Caco-2 (cell line): ENCODE measurements at regions not wholly inside any gene's neighbourhood (a gene's known extent, or its start where the extent isn't known, plus 50 kb on each side); places are given as distances from the start of the nearest gene placed in this dataset.

Experiments
- BruUV-seq: library from RNA; stranded (reverse); fragments of 400-500 nt; replicated peaks from 2 replicates; lab custom pipeline; 2021; lab: Mats Ljungman, UMichigan
- CTCF ChIA-PET: fragments of 300-600 bp; sonication (Branson Sonifier 250); formaldehyde crosslinking; loops from one replicate; lab custom pipeline; 2022; ENCODE audit warnings: antibody characterized with exemption; lab: Charles Lee
- POLR2A ChIA-PET: fragments of 300-600 bp; sonication (Branson Sonifier 250); formaldehyde crosslinking; loops from one replicate; lab custom pipeline; 2022; ENCODE audit warnings: antibody characterized with exemption; lab: Charles Lee
- DNase-seq, 2 experiments: peaks; one replicate each; pipeline versions ENCODE4 v3.0.0 to v3.0.0-alpha.2; 2020 to 2022
- H3K27me3 ChIP-seq: replicated peaks from 2 replicates; pipeline ENCODE4 v1.6.0; 2011; ENCODE audit warnings: low read length; ENCODE audit not compliant: control insufficient read depth, insufficient read depth
- H3K36me3 ChIP-seq: 2 replicates; pipeline ENCODE4 v1.5.1; 2011; ENCODE audit warnings: low read length; ENCODE audit not compliant: control insufficient read depth, insufficient read depth
- H3K4me1 ChIP-seq: fragments of 250-450 bp; sonication (Bioruptor Pico); 2 replicates; pipeline ENCODE4 v1.5.1; 2020; ENCODE audit warnings: mild to moderate bottlenecking
- H3K4me3 ChIP-seq: 2 replicates; pipeline ENCODE4 v1.5.1; 2011; ENCODE audit warnings: low read depth, mild to moderate bottlenecking, control low read depth, low read length
- H3K9me3 ChIP-seq: fragments of 250-450 bp; sonication (Bioruptor Pico); 2 replicates; pipeline ENCODE4 v1.5.1; 2020; ENCODE audit warnings: mild to moderate bottlenecking, moderate library complexity
- H3K27ac Mint-ChIP-seq: one replicate; pipeline ENCODE4 v1.8.0; 2022; ENCODE audit warnings: mixed read lengths; ENCODE audit not compliant: unreplicated experiment
- H3K27me3 Mint-ChIP-seq: one replicate; pipeline ENCODE4 v1.8.0; 2022; ENCODE audit warnings: mixed read lengths; ENCODE audit not compliant: insufficient read depth, unreplicated experiment
- H3K36me3 Mint-ChIP-seq: one replicate; pipeline ENCODE4 v1.8.0; 2022; ENCODE audit warnings: mild to moderate bottlenecking, mixed read lengths; ENCODE audit not compliant: insufficient read depth, unreplicated experiment
- H3K4me1 Mint-ChIP-seq: one replicate; pipeline ENCODE4 v1.8.0; 2022; ENCODE audit warnings: low read depth, mixed read lengths; ENCODE audit not compliant: unreplicated experiment
- H3K4me3 Mint-ChIP-seq: one replicate; pipeline ENCODE4 v1.8.0; 2022; ENCODE audit warnings: mild to moderate bottlenecking, moderate library complexity, mixed read lengths; ENCODE audit not compliant: unreplicated experiment
- H3K9me3 Mint-ChIP-seq: one replicate; pipeline ENCODE4 v1.8.0; 2022; ENCODE audit warnings: mixed read lengths; ENCODE audit not compliant: unreplicated experiment
- CTCF ChIP-seq, 2 experiments: fragments of 200-600 bp in 1 of 2; IDR thresholded peaks; 1 replicate in 1 of 2; 2 replicates in 1 of 2; pipeline versions ENCODE4 v1.5.1 to v1.8.0; 2011 to 2022; ENCODE audit warnings: antibody characterized with exemption in 1 of 2, control low read depth in 1 of 2, inconsistent platforms in 1 of 2, low read depth in 1 of 2, low read length in 1 of 2, mild to moderate bottlenecking in 1 of 2, moderate library complexity in 1 of 2; ENCODE audit not compliant: insufficient read depth in 1 of 2, severe bottlenecking in 1 of 2, unreplicated experiment in 1 of 2
- intact Hi-C: fragments of 100-400 bp; cut with micrococcal nuclease; formaldehyde crosslinking; loops from one replicate; pipeline ENCODE4 v1.10.0; 2022; ENCODE audit not compliant: unreplicated experiment

GRCh38 chrX:127038065-127038464 is 218.5 kb downstream of the PRR32 start:
- intact Hi-C loops, result no loop called here
- H3K27me3 ChIP-seq, result no peaks in the 10 kb centered on the region
- no peaks in the 10 kb centered on the region for H3K9me3 Mint-ChIP-seq
- peak in 1 of 2 experiments; percentile 19 for TF ChIP-seq CTCF (IDR thresholded peaks at IDR 0.05; ENCODE audit: insufficient read depth in 1 of 2, low read depth in 1 of 2, low read length in 1 of 2, severe bottlenecking in 1 of 2, unreplicated experiment in 1 of 2)
- no peak for DNase-seq
- ChIA-PET POLR2A (no interaction called here), CTCF (interaction anchor here (1.1 kb wide), 1 partner anchor 268 kb away, joined by 6 read pairs; no protein-coding TSS in a partner anchor)
- H3K36me3 Mint-ChIP-seq, result no peaks in the 10 kb centered on the region
- no peaks in the 10 kb centered on the region for H3K4me1 ChIP-seq
- H3K4me1 Mint-ChIP-seq, result no peaks in the 10 kb centered on the region
- no peaks in the 10 kb centered on the region for H3K36me3 ChIP-seq
- H3K9me3 ChIP-seq, result no peaks in the 10 kb centered on the region
- no peaks in the 10 kb centered on the region for H3K27me3 Mint-ChIP-seq
- H3K27ac Mint-ChIP-seq, result no peak overlapping the region
- BruUV-seq, result no TSS peak
- no peak overlapping the region for H3K4me3 ChIP-seq
- no peak overlapping the region for H3K4me3 Mint-ChIP-seq

GRCh38 chrX:127057891-127058619 is 238.5 kb downstream of the PRR32 start:
- ChIA-PET CTCF (no interaction called here), POLR2A (no interaction called here)
- TF ChIP-seq CTCF (IDR thresholded peaks at IDR 0.05; ENCODE audit: insufficient read depth in 1 of 2, low read depth in 1 of 2, low read length in 1 of 2, severe bottlenecking in 1 of 2, unreplicated experiment in 1 of 2), result no peak
- no peaks in the 10 kb centered on the region for H3K9me3 Mint-ChIP-seq
- no peaks in the 10 kb centered on the region for H3K36me3 ChIP-seq
- no peak overlapping the region for H3K4me3 Mint-ChIP-seq
- intact Hi-C loops, result no loop called here
- H3K27ac Mint-ChIP-seq, result no peak overlapping the region
- no peaks in the 10 kb centered on the region for H3K36me3 Mint-ChIP-seq
- no peaks in the 10 kb centered on the region for H3K4me1 ChIP-seq
- no TSS peak for BruUV-seq
- no peak overlapping the region for H3K4me3 ChIP-seq
- no peaks in the 10 kb centered on the region for H3K27me3 Mint-ChIP-seq
- H3K4me1 Mint-ChIP-seq, result no peaks in the 10 kb centered on the region
- H3K27me3 ChIP-seq, result no peaks in the 10 kb centered on the region
- DNase-seq, result no peak
- no peaks in the 10 kb centered on the region for H3K9me3 ChIP-seq

GRCh38 chrX:127085939-127086338 is 266.4 kb downstream of the PRR32 start:
- CTCF ChIA-PET, result no interaction called here
- Mint-ChIP-seq H3K4me1 (no peaks in the 10 kb centered on the region), H3K27ac (no peak overlapping the region), H3K4me3 (no peak overlapping the region), H3K36me3 (peaks cover 4% of the 10 kb centered on the region), H3K27me3 (no peaks in the 10 kb centered on the region), H3K9me3 (no peaks in the 10 kb centered on the region)
- no peak overlapping the region for H3K4me3 ChIP-seq
- no peaks in the 10 kb centered on the region for H3K9me3 ChIP-seq
- BruUV-seq, result no TSS peak
- POLR2A ChIA-PET, result no interaction called here
- no peaks in the 10 kb centered on the region for H3K36me3 ChIP-seq
- no peak for DNase-seq
- H3K4me1 ChIP-seq, result no peaks in the 10 kb centered on the region
- TF ChIP-seq CTCF (IDR thresholded peaks at IDR 0.05; ENCODE audit: insufficient read depth in 1 of 2, low read depth in 1 of 2, low read length in 1 of 2, severe bottlenecking in 1 of 2, unreplicated experiment in 1 of 2), result no peak
- intact Hi-C loops, result no loop called here
- H3K27me3 ChIP-seq, result no peaks in the 10 kb centered on the region
